Adipocyte (in vitro differentiated cells): ENCODE measurements at regions not wholly inside any gene's neighbourhood (a gene's known extent, or its start where the extent isn't known, plus 50 kb on each side); places are given as distances from the start of the nearest gene placed in this dataset.

Experiments
- DNase-seq: peaks from one replicate; pipeline ENCODE4 v3.0.0-alpha.2; 2015; ENCODE audit warnings: low read depth
- H3K27me3 ChIP-seq: replicated peaks from 2 replicates; pipeline ENCODE4 v1.7.0; 2013; ENCODE audit warnings: mild to moderate bottlenecking, low read length, moderate library complexity; ENCODE audit not compliant: control insufficient read depth, insufficient read depth
- H3K36me3 ChIP-seq: 2 replicates; pipeline ENCODE4 v1.7.0; 2013; ENCODE audit warnings: low read length, mild to moderate bottlenecking, moderate library complexity; ENCODE audit not compliant: control insufficient read depth, insufficient read depth, severe bottlenecking
- H3K4me1 ChIP-seq: 2 replicates; pipeline ENCODE4 v1.7.0; 2013; ENCODE audit warnings: mild to moderate bottlenecking, low read length, moderate library complexity; ENCODE audit not compliant: control insufficient read depth, insufficient read depth
- H3K4me3 ChIP-seq: 2 replicates; pipeline ENCODE4 v1.7.0; 2013; ENCODE audit warnings: mild to moderate bottlenecking, low read length, moderate library complexity
- H3K9ac ChIP-seq: 2 replicates; pipeline ENCODE4 v1.7.0; 2013; ENCODE audit warnings: mild to moderate bottlenecking, low read length, moderate library complexity
- H3K9me3 ChIP-seq: 2 replicates; pipeline ENCODE4 v1.7.0; 2013; ENCODE audit warnings: mild to moderate bottlenecking, low read length, moderate library complexity; ENCODE audit not compliant: control insufficient read depth

DNA sequence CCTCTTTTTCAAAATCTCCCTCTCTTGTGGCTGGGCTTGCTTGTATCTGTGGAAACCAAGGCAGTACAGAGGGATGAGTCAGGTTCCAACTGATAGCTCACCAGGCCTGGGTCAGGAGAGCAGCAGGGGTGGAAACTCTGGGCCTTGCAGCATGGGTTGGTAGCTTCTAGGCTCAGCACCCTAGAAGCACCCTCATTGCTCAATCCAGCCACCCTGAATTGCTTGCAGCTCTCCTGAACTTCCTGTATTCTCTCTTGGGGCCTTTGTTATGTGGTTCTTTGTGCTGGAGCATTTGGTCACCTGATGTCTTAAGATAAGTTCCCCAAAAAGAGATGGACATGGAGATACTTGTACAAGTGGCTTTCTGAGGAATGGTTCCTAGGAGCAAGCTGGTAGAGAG lies 169.4 kb downstream of the IRX5 start:
- Histone ChIP-seq H3K9ac (no peak overlapping the region), H3K4me3 (no peak overlapping the region), H3K4me1 (no peaks in the 10 kb centered on the region), H3K9me3 (peaks cover 18% of the 10 kb centered on the region), H3K36me3 (no peaks in the 10 kb centered on the region), H3K27me3 (peaks cover 5% of the 10 kb centered on the region)
- DNase-seq, result no peak

DNA sequence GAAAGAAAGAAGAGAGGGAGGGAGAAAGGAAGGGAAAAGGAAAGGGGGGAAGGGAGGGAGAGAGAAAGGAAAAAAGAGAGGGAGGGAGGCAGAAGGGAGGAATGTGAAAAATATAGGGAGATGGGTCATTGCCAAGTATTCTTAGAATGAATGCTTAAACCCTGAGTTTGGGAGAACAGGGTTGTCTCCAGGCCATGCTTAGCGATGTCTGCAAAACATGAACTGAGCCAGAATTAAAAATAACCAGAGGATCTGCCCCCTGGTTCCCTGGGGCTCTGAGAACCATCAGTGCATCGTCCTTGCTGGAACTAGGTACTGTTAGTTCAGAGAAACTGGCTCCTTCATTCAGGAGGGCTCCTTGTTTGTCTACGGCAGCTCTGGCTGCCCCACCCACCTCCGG lies 170.4 kb downstream of the IRX5 start:
- no peaks in the 10 kb centered on the region for H3K36me3 ChIP-seq
- peaks cover 5% of the 10 kb centered on the region for H3K27me3 ChIP-seq
- no peak overlapping the region for H3K9ac ChIP-seq
- H3K4me3 ChIP-seq, result no peak overlapping the region
- H3K4me1 ChIP-seq, result no peaks in the 10 kb centered on the region
- peaks cover 11% of the 10 kb centered on the region for H3K9me3 ChIP-seq
- DNase-seq, result peak; percentile 18

GRCh38 chr16:55102077-55102476 lies 171.4 kb downstream of the IRX5 start:
- Histone ChIP-seq H3K27me3 (peaks cover 5% of the 10 kb centered on the region), H3K4me1 (no peaks in the 10 kb centered on the region), H3K9me3 (peaks cover 10% of the 10 kb centered on the region), H3K4me3 (no peak overlapping the region), H3K36me3 (no peaks in the 10 kb centered on the region), H3K9ac (no peak overlapping the region)
- no peak for DNase-seq

GRCh38 chr16:55102531-55102930 lies 171.9 kb downstream of the IRX5 start:
- Histone ChIP-seq H3K4me3 (no peak overlapping the region), H3K4me1 (no peaks in the 10 kb centered on the region), H3K27me3 (peaks cover 5% of the 10 kb centered on the region), H3K36me3 (no peaks in the 10 kb centered on the region), H3K9ac (no peak overlapping the region), H3K9me3 (peaks cover 10% of the 10 kb centered on the region)
- DNase-seq, result no peak

DNA sequence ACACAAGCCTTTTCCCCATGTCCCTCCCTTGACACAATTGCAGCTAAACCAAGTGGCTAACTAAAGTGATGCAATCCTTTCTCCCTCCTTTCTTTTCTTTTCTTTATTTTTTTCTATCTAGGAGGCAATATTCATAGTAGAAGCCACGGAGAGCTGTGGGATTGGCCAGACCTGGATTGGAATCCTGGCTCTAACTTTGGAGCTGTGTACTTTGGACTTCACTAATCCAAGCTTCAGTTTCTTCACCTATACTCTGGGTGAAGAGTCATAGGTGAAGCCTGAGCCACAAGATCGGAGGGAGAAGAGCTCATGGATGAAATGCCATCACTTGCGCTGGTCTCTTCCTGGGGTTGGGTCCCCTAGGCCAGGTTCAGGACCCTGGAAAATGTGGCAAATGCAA lies 177.2 kb downstream of the IRX5 start:
- Histone ChIP-seq H3K27me3 (peaks cover 21% of the 10 kb centered on the region), H3K4me1 (no peaks in the 10 kb centered on the region), H3K9ac (no peak overlapping the region), H3K4me3 (no peak overlapping the region), H3K9me3 (no peaks in the 10 kb centered on the region), H3K36me3 (no peaks in the 10 kb centered on the region)
- DNase-seq, result no peak

DNA sequence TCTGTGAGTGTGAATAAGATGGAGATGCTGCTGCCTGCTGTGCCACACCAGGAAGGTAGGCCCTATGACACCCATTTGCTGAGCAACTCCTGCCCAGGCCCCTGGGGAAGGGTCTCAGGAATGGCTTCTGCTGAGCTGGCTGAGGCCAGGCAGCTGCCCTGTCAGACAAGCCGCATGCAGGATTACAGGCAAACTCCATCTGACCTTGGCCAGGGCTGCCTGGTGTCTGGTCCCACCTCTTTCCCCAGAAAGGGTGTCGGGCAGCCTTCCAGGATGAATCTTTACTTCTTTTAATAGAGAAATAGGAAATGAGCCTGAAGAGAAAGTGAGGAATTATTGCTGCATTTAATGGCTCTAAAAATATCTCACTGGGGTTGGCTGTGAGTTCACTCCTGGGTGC lies 182.5 kb downstream of the IRX5 start:
- H3K27me3 ChIP-seq, result peaks cover 16% of the 10 kb centered on the region
- DNase-seq, result no peak
- H3K4me3 ChIP-seq, result no peak overlapping the region
- H3K4me1 ChIP-seq, result no peaks in the 10 kb centered on the region
- H3K9ac ChIP-seq, result no peak overlapping the region
- no peaks in the 10 kb centered on the region for H3K9me3 ChIP-seq
- H3K36me3 ChIP-seq, result no peaks in the 10 kb centered on the region

GRCh38 chr16:55115506-55115905 lies 184.8 kb downstream of the IRX5 start:
- DNase-seq, result no peak
- Histone ChIP-seq H3K36me3 (no peaks in the 10 kb centered on the region), H3K9ac (no peak overlapping the region), H3K27me3 (peaks cover 5% of the 10 kb centered on the region), H3K4me1 (no peaks in the 10 kb centered on the region), H3K9me3 (no peaks in the 10 kb centered on the region), H3K4me3 (no peak overlapping the region)

GRCh38 chr16:55116165-55116920 lies 185.7 kb downstream of the IRX5 start:
- no peaks in the 10 kb centered on the region for H3K36me3 ChIP-seq
- H3K4me3 ChIP-seq, result no peak overlapping the region
- H3K27me3 ChIP-seq, result peaks cover 9% of the 10 kb centered on the region
- H3K9me3 ChIP-seq, result no peaks in the 10 kb centered on the region
- peaks cover 4% of the 10 kb centered on the region for H3K4me1 ChIP-seq
- DNase-seq, result peak; percentile 78
- no peak overlapping the region for H3K9ac ChIP-seq

- Histone ChIP-seq H3K9me3 (peaks cover 15% of the 10 kb centered on the region), H3K4me3 (no peak overlapping the region), H3K9ac (no peak overlapping the region), H3K36me3 (no peaks in the 10 kb centered on the region), H3K27me3 (peaks cover 24% of the 10 kb centered on the region), H3K4me1 (peaks cover 4% of the 10 kb centered on the region)
- no peak for DNase-seq
These were observed 188.1 kb downstream of the IRX5 start for GRCh38 chr16:55118701-55119260.

DNA sequence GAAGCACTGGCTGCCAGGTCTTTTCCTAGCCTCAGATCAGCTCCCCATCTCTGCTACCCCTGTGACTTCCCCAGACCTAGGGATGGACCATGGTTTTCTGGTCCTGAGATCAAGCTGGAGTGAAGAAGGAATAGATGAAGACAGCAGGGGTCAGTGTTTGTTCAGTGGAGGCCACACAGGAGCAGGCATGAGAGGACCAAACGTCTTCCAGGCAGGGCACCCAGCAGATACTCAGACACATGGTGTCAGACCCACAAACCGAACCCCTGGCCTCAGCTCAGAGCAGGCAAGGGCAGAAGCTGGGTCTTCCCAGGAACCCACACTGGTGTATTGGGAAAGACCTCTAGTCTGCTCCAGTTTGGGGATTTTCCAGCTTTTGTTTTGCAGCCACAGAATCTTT lies 189.7 kb downstream of the IRX5 start:
- DNase-seq, result no peak
- no peak overlapping the region for H3K9ac ChIP-seq
- H3K27me3 ChIP-seq, result peaks cover 26% of the 10 kb centered on the region
- no peaks in the 10 kb centered on the region for H3K36me3 ChIP-seq
- peaks cover 15% of the 10 kb centered on the region for H3K9me3 ChIP-seq
- no peak overlapping the region for H3K4me3 ChIP-seq
- peaks cover 4% of the 10 kb centered on the region for H3K4me1 ChIP-seq

GRCh38 chr16:55120826-55121225 lies 190.2 kb downstream of the IRX5 start:
- Histone ChIP-seq H3K4me1 (peaks cover 4% of the 10 kb centered on the region), H3K36me3 (no peaks in the 10 kb centered on the region), H3K27me3 (peaks cover 28% of the 10 kb centered on the region), H3K4me3 (no peak overlapping the region), H3K9ac (no peak overlapping the region), H3K9me3 (peaks cover 15% of the 10 kb centered on the region)
- DNase-seq, result no peak

DNA sequence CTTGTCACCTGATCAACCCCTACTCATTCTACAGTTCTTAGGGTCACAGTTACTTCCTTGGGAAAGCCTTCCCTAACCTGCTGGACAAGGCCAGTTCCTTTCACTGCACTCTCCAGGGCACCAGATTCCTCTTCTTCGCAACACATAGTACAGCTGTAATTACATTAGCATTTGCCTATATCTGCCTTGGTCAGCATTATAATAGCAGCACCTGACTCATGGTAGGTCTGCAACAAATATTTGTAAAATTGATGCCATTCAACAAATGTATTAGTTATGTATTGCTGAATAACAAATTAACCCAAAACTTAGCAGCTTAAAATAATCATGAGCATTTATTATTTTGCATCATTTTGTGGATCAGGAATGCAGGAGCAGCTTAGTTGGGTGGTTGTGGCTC lies 193.0 kb downstream of the IRX5 start:
- Histone ChIP-seq H3K4me1 (peaks cover 4% of the 10 kb centered on the region), H3K9ac (no peak overlapping the region), H3K9me3 (peaks cover 15% of the 10 kb centered on the region), H3K36me3 (no peaks in the 10 kb centered on the region), H3K27me3 (peaks cover 32% of the 10 kb centered on the region), H3K4me3 (no peak overlapping the region)
- DNase-seq, result no peak
